ENCODE measurements at regions not wholly inside any gene's neighbourhood (a gene's known extent, or its start where the extent isn't known, plus 50 kb on each side); places are given as distances from the start of the nearest gene placed in this dataset.

DNA sequence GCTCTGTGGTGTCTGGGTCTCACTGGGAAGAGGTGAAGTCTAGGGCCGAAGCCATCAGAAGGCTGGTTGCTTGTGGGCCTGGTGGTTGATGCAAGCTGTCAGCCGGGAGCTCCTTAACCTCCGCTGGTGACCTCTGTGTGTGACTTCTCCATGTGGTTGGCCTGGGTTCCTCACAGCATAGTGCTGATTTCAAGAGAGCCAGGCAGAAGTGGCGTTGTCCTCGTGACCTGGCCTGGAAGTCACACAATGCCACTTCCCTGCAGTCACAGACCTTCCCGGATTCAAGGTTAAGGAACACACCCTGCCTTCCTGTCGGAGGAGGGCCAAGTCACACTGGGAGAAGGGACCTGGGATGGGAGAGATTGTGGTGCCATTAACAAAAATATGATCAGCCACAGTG is 303.7 kb upstream of the HS6ST1 start:
- WGBS (ENCODE audit: insufficient coverage, low coverage, missing lambda C conversion rate): under 1% methylated on average over 7 of the region's 7 CpGs
- no peak overlapping the region for H3K9ac ChIP-seq (ENCODE audit: insufficient read depth in 1 of 2, low read depth in 2 of 2, low read length in 2 of 2)
- intact Hi-C loops (cut with micrococcal nuclease): no loop called here

More for the DNA sequence above, 303.7 kb upstream of the HS6ST1 start:
- in situ Hi-C loops (cut with MboI): no loop called here
- Histone ChIP-seq H3K4me3 (no peak overlapping the region), H3K9me3 (replicated peaks; ENCODE audit: control insufficient read depth, insufficient read depth, low read depth, low read length) (no peaks in the 10 kb centered on the region), H2AFZ (ENCODE audit: low read depth, low read length) (no peak overlapping the region), H3K79me2 (ENCODE audit: control insufficient read depth, insufficient read depth, low read length) (no peaks in the 10 kb centered on the region), H3K4me2 (ENCODE audit: insufficient read depth, low read length) (no peak overlapping the region), H4K20me1 (replicated peaks; ENCODE audit: control insufficient read depth, insufficient read depth, low read length) (no peaks in the 10 kb centered on the region; the same call in none of the 2 replicates), H3K27me3 (ENCODE audit: control insufficient read depth in 2 of 2, insufficient read depth in 2 of 2, low read length in 2 of 2) (peaks cover 1 to 30% of the 10 kb centered on the region in 2 experiments; a peak in 3 of 5 replicates), H3K4me1 (replicated peaks in 1 of 2; ENCODE audit: control insufficient read depth in 2 of 2, insufficient read depth in 2 of 2, low read length in 2 of 2) (no peaks in the 10 kb centered on the region), H3K36me3 (ENCODE audit: control insufficient read depth, insufficient read depth, low read length) (no peaks in the 10 kb centered on the region), H3K9me1 (ENCODE audit: control insufficient read depth, insufficient read depth, low read length) (no peaks in the 10 kb centered on the region), H3K27ac (ENCODE audit: extremely low read depth, low read depth, low read length) (no peak overlapping the region)
- no TSS peak for BruUV-seq (replicated peaks)
- ATAC-seq (no peak), FAIRE-seq (no peak), DNase-seq (ENCODE audit: extremely low read depth in 1 of 4, low spot score in 3 of 4) (no peak)
- CTCF ChIA-PET (ENCODE audit: low intra/inter-chr PET ratio): no interaction called here
- POLR2A ChIA-PET: no interaction called here
- no peak for TF ChIP-seq ATF1 (CRISPR knock-in tag; IDR thresholded peaks at IDR 0.05)
- TF ChIP-seq ATF1 (tag; IDR thresholded peaks at IDR 0.05): no peak
- TF ChIP-seq SRF (CRISPR knock-in tag; IDR thresholded peaks at IDR 0.05): no peak
- TF ChIP-seq ZFPM2 (CRISPR knock-in tag; IDR thresholded peaks at IDR 0.05): no peak
- TF ChIP-seq SMARCB1 (IDR thresholded peaks at IDR 0.05; ENCODE audit: insufficient read length, low read depth): no peak
- TF ChIP-seq, protein P1, sequence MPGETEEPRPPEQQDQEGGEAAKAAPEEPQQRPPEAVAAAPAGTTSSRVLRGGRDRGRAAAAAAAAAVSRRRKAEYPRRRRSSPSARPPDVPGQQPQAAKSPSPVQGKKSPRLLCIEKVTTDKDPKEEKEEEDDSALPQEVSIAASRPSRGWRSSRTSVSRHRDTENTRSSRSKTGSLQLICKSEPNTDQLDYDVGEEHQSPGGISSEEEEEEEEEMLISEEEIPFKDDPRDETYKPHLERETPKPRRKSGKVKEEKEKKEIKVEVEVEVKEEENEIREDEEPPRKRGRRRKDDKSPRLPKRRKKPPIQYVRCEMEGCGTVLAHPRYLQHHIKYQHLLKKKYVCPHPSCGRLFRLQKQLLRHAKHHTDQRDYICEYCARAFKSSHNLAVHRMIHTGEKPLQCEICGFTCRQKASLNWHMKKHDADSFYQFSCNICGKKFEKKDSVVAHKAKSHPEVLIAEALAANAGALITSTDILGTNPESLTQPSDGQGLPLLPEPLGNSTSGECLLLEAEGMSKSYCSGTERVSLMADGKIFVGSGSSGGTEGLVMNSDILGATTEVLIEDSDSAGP (CRISPR knock-in tag; IDR thresholded peaks at IDR 0.05): no peak
- TF ChIP-seq ZNF232 (CRISPR knock-in tag; IDR thresholded peaks at IDR 0.05): no peak
- TF ChIP-seq, protein P2, sequence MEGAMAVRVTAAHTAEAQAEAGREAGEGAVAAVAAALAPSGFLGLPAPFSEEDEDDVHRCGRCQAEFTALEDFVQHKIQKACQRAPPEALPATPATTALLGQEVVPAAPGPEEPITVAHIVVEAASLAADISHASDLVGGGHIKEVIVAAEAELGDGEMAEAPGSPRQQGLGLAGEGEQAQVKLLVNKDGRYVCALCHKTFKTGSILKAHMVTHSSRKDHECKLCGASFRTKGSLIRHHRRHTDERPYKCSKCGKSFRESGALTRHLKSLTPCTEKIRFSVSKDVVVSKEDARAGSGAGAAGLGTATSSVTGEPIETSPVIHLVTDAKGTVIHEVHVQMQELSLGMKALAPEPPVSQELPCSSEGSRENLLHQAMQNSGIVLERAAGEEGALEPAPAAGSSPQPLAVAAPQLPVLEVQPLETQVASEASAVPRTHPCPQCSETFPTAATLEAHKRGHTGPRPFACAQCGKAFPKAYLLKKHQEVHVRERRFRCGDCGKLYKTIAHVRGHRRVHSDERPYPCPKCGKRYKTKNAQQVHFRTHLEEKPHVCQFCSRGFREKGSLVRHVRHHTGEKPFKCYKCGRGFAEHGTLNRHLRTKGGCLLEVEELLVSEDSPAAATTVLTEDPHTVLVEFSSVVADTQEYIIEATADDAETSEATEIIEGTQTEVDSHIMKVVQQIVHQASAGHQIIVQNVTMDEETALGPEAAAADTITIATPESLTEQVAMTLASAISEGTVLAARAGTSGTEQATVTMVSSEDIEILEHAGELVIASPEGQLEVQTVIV (CRISPR knock-in tag; IDR thresholded peaks at IDR 0.05; ENCODE audit: borderline replicate concordance): no peak
- TF ChIP-seq NCOA4 (IDR thresholded peaks at IDR 0.05; ENCODE audit: partially characterized antibody): no peak
- no peak for TF ChIP-seq ZNF668 (CRISPR knock-in tag; IDR thresholded peaks at IDR 0.05)
